GM12873 (cell line): ENCODE measurements at regions not wholly inside any gene's neighbourhood (a gene's known extent, or its start where the extent isn't known, plus 50 kb on each side); places are given as distances from the start of the nearest gene placed in this dataset.

Experiments
- CTCF ChIP-seq: IDR thresholded peaks from 2 replicates; pipeline ENCODE4 v1.5.1; 2012; ENCODE audit warnings: low read depth, mild to moderate bottlenecking, moderate library complexity, low read length, control low read depth; ENCODE audit not compliant: insufficient read depth; ENCODE audit errors: missing control alignments

GRCh38 chr2:242040681-242041080, 171.2 kb downstream of the RTP5 start:
- TF ChIP-seq CTCF, result no peak

GRCh38 chr2:242041816-242042215, 172.3 kb downstream of the RTP5 start:
- no peak for TF ChIP-seq CTCF

- no peak for TF ChIP-seq CTCF
Measured at GRCh38 chr2:242043538-242044312, 174.2 kb downstream of the RTP5 start.

- no peak for TF ChIP-seq CTCF
Measured at GRCh38 chr2:242044313-242044590, 174.7 kb downstream of the RTP5 start.

- TF ChIP-seq CTCF, result no peak
Measured at GRCh38 chr2:242046206-242046826, 176.8 kb downstream of the RTP5 start.

- TF ChIP-seq CTCF, result no peak
Measured at GRCh38 chr2:242047963-242048362, 178.4 kb downstream of the RTP5 start.

GRCh38 chr2:242048479-242048878, 178.9 kb downstream of the RTP5 start:
- no peak for TF ChIP-seq CTCF
